IPS DF 6.9 (cell line): ENCODE measurements at regions not wholly inside any gene's neighbourhood (a gene's known extent, or its start where the extent isn't known, plus 50 kb on each side); places are given as distances from the start of the nearest gene placed in this dataset.

Experiments used
- DNase-seq: peaks from one replicate; pipeline ENCODE4 v3.0.0-alpha.2; 2013; ENCODE audit warnings: low read depth, low spot score
- H3K27ac ChIP-seq: one replicate; pipeline ENCODE4 v1.5.1; 2013; ENCODE audit warnings: low read length, control low read depth
- H3K27me3 ChIP-seq: 2 replicates; pipeline ENCODE4 v1.6.1; 2013; ENCODE audit warnings: mild to moderate bottlenecking, low read length; ENCODE audit not compliant: control insufficient read depth, insufficient read depth
- H3K36me3 ChIP-seq: 2 replicates; pipeline ENCODE4 v1.6.1; 2013; ENCODE audit warnings: low read length; ENCODE audit not compliant: control insufficient read depth, insufficient read depth
- H3K4me1 ChIP-seq: 2 replicates; pipeline ENCODE4 v1.6.1; 2013; ENCODE audit warnings: low read length; ENCODE audit not compliant: control insufficient read depth, insufficient read depth
- H3K4me3 ChIP-seq: 2 replicates; pipeline ENCODE4 v1.5.1; 2013; ENCODE audit warnings: mild to moderate bottlenecking, low read length
- H3K9me3 ChIP-seq: 2 replicates; pipeline ENCODE4 v1.6.1; 2013; ENCODE audit warnings: low read length, inconsistent platforms; ENCODE audit not compliant: control insufficient read depth, insufficient read depth
- WGBS: extraction: QIAGEN DNeasy Blood & Tissue Kit; methylation state at CpG from one replicate; pipeline ENCODE4 v1.1.7; 2013; ENCODE audit warnings: mixed read lengths, missing lambda C conversion rate; ENCODE audit not compliant: insufficient read length, insufficient coverage; 5-methylcytosine and 5-hydroxymethylcytosine counted together

GRCh38 chrX:36436361-36436760 is 516.8 kb downstream of the CFAP47 start:
- Histone ChIP-seq H3K27ac (no peak overlapping the region), H3K9me3 (no peaks in the 10 kb centered on the region), H3K4me3 (no peak overlapping the region), H3K4me1 (no peaks in the 10 kb centered on the region), H3K27me3 (no peaks in the 10 kb centered on the region), H3K36me3 (no peaks in the 10 kb centered on the region)
- DNase-seq, result no peak
- no CpG with 5 or more reads among the region's 3 CpGs for WGBS

GRCh38 chrX:36443007-36443406 is 523.5 kb downstream of the CFAP47 start:
- Histone ChIP-seq H3K27me3 (no peaks in the 10 kb centered on the region), H3K9me3 (no peaks in the 10 kb centered on the region), H3K4me1 (no peaks in the 10 kb centered on the region), H3K4me3 (no peak overlapping the region), H3K36me3 (no peaks in the 10 kb centered on the region), H3K27ac (no peak overlapping the region)
- DNase-seq, result no peak
- no CpG with 5 or more reads among the region's 3 CpGs for WGBS

GRCh38 chrX:36445566-36445965 is 526.0 kb downstream of the CFAP47 start:
- no peak for DNase-seq
- no peak overlapping the region for H3K27ac ChIP-seq
- no CpG with 5 or more reads among the region's 1 CpG for WGBS
- no peaks in the 10 kb centered on the region for H3K36me3 ChIP-seq
- no peaks in the 10 kb centered on the region for H3K9me3 ChIP-seq
- no peaks in the 10 kb centered on the region for H3K27me3 ChIP-seq
- no peak overlapping the region for H3K4me3 ChIP-seq
- H3K4me1 ChIP-seq, result no peaks in the 10 kb centered on the region

- H3K36me3 ChIP-seq, result no peaks in the 10 kb centered on the region
- no peaks in the 10 kb centered on the region for H3K9me3 ChIP-seq
- no peak overlapping the region for H3K4me3 ChIP-seq
- H3K27me3 ChIP-seq, result no peaks in the 10 kb centered on the region
- H3K4me1 ChIP-seq, result no peaks in the 10 kb centered on the region; the same call in 1 of the 2 replicates
- DNase-seq, result no peak
- no peak overlapping the region for H3K27ac ChIP-seq
Measured at GRCh38 chrX:36462142-36462541, 542.6 kb downstream of the CFAP47 start.

DNA sequence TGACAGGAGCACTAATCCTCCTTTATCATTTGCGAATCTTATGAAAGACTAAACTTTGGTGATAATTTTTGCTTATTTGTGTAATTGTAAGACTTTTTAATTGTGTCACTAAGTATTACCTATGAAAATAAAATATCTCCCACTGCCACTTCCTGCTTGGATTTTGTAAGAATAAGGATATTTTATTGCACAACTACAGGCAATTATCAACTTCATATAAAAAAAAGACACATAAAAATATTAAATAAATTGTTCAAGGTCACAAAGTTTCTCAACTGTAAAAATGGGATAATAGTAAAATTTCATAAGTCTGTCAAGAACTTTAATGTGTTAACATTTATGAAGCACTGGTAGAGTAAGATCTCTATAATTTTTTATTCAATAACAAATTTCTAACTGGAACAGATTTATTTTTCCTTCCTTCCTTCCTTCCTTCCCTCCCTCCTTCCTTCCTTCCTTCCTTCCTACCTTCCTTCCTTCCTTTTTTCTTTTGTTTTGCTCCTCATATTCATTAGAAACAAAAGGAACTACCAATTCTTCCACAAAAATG is 527.6 kb upstream of the FAM47C start:
- no peaks in the 10 kb centered on the region for H3K36me3 ChIP-seq
- H3K27me3 ChIP-seq, result no peaks in the 10 kb centered on the region
- no peak overlapping the region for H3K4me3 ChIP-seq
- no peaks in the 10 kb centered on the region for H3K4me1 ChIP-seq
- WGBS, result no CpG with 5 or more reads among the region's 1 CpG
- DNase-seq, result no peak
- H3K27ac ChIP-seq, result no peak overlapping the region
- no peaks in the 10 kb centered on the region for H3K9me3 ChIP-seq

DNA sequence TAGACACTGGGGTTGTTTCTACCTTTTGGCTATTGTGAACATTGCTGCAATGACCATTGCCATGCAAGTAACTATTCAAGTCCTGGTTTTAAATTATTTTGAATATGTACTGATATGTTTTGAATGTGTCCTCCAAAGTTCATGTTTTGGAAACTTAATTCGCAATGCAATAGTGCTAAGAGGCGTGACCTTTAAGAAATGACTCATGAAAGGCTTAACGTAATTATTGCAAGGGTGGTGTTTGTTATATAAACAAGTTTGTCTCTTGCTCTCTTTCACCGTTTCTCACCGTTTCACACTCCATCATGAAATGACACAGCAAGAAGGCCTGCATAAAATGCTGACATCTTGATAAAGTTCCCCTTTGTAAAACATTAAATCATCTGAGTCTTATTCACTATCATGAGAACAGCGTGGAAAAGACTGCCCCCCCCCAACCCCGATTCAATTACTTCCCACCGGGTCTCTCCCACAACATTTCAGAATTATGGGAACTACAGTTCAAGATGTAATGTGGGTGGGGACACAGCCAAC is 506.9 kb upstream of the FAM47C start:
- WGBS, result no CpG with 5 or more reads among the region's 8 CpGs
- Histone ChIP-seq H3K36me3 (no peaks in the 10 kb centered on the region), H3K4me1 (no peaks in the 10 kb centered on the region), H3K9me3 (no peaks in the 10 kb centered on the region), H3K4me3 (no peak overlapping the region), H3K27ac (no peak overlapping the region), H3K27me3 (no peaks in the 10 kb centered on the region)
- DNase-seq, result no peak

DNA sequence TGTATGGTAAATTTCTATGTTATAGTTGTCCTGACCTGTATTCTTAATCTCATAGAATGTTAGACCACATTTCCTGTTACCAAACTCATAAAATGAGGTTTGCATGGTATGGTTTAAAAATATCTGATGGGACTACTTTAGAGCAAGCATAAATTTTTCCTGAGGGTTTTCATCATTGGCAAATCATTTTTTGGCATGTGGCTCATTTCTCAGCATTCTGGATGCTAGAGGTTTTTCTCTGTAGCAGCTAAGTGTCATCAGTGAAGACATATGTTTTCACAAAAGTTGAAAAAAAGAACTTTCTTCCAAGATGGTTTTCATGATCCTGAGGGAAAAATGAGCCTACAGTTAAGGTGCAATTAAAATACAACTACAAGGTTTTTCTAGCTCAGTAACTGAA is 503.5 kb upstream of the FAM47C start:
- H3K9me3 ChIP-seq, result no peaks in the 10 kb centered on the region
- H3K27me3 ChIP-seq, result no peaks in the 10 kb centered on the region
- DNase-seq, result no peak
- no peaks in the 10 kb centered on the region for H3K4me1 ChIP-seq
- no peak overlapping the region for H3K4me3 ChIP-seq
- H3K27ac ChIP-seq, result no peak overlapping the region
- H3K36me3 ChIP-seq, result no peaks in the 10 kb centered on the region

DNA sequence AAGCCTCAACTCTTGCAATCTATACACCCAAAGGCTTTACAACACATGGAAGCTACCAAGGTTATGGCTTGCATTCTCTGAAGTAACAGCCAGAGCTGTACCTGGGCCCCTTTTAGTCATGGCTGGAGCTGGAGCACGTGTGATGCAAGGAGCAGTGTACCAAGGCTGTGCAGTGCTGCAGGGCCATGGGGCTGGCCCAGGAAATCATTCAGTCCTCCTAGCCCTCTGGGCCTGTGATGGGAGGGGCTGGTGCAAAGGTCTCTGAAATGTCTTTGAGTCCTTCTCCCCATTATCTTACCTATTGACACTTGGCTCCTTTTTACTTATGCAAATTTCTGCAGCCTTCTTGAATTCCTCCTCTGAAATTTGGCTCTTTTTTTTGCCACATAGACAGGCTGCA is 500.1 kb upstream of the FAM47C start:
- no peaks in the 10 kb centered on the region for H3K9me3 ChIP-seq
- no CpG with 5 or more reads among the region's 1 CpG for WGBS

DNA sequence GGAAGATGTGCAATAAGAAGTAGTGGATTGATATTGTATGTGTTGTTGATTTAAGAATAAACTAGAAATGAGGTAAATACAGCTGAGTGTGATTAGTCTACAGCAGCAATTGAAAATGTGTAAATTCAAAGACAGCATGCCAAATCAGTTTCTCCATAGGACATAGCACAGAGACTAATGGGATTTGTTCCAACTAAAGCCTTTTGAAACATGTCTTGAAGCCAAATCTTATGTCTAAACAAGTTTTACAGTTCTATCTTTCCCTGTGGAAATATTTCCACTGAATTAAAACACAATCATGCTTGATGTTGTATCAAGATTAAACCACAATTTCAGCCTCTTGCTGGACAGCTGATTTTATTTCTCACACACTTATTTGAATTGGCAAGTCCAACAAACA is 497.4 kb upstream of the FAM47C start:
- Histone ChIP-seq H3K27me3 (no peaks in the 10 kb centered on the region), H3K36me3 (no peaks in the 10 kb centered on the region), H3K4me1 (no peaks in the 10 kb centered on the region), H3K27ac (no peak overlapping the region), H3K4me3 (no peak overlapping the region), H3K9me3 (no peaks in the 10 kb centered on the region)
- DNase-seq, result no peak

More for the DNA sequence above, 500.1 kb upstream of the FAM47C start:
- Histone ChIP-seq H3K4me1 (no peaks in the 10 kb centered on the region), H3K27ac (no peak overlapping the region), H3K27me3 (no peaks in the 10 kb centered on the region), H3K4me3 (no peak overlapping the region), H3K36me3 (no peaks in the 10 kb centered on the region)
- DNase-seq, result no peak

- Histone ChIP-seq H3K4me3 (no peak overlapping the region), H3K27me3 (no peaks in the 10 kb centered on the region), H3K4me1 (no peaks in the 10 kb centered on the region), H3K27ac (no peak overlapping the region), H3K9me3 (no peaks in the 10 kb centered on the region), H3K36me3 (no peaks in the 10 kb centered on the region)
- DNase-seq, result no peak
- WGBS, result no CpG with 5 or more reads among the region's 1 CpG
Measured at GRCh38 chrX:36528661-36529060, 479.5 kb upstream of the FAM47C start.

DNA sequence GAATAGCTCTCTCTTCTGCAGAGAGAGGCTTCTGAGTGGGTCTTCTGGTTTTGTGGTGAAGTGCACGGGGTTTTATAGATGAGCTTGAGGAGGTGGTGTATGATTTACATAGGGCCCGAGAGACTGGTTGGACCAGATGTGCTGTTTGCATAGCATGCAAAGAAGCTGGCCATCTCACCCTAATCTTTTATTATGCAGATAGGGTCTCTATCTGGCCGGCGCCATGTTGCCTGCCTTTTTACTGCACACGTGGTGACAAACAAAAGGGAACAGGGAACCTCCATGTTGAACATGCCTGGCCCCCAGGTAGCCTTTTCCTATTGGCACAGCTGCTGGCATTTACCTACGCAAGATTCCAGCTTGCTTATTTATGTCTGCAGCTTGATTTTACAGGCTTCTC is 473.3 kb upstream of the FAM47C start:
- Histone ChIP-seq H3K27ac (no peak overlapping the region), H3K36me3 (no peaks in the 10 kb centered on the region), H3K9me3 (no peaks in the 10 kb centered on the region), H3K4me1 (no peaks in the 10 kb centered on the region), H3K27me3 (no peaks in the 10 kb centered on the region), H3K4me3 (no peak overlapping the region)
- no CpG with 5 or more reads among the region's 6 CpGs for WGBS
- DNase-seq, result peak; percentile 7
